Uterus (tissue), 3 donors: ENCODE measurements at regions not wholly inside any gene's neighbourhood (a gene's known extent, or its start where the extent isn't known, plus 50 kb on each side); places are given as distances from the start of the nearest gene placed in this dataset.

Source experiments
- DNase-seq, 2 donors: peaks; one replicate each; pipeline ENCODE4 v3.0.0-alpha.2; 2019 to 2020
- H3K27ac ChIP-seq, 2 donors: fragments of 200-600 bp; sonication (generic); 1 replicate in 1 of 2; 2 replicates in 1 of 2; pipeline ENCODE4 v1.5.1; 2016 to 2018
- H3K27me3 ChIP-seq, 2 donors: fragments of 200-600 bp; sonication (generic); one replicate each; pipeline ENCODE4 v1.5.1; 2018 to 2019; ENCODE audit warnings: control low read depth in 1 of 2
- H3K36me3 ChIP-seq, 2 donors: fragments of 200-600 bp; sonication (generic); one replicate each; pipeline ENCODE4 v1.5.1; 2019; ENCODE audit warnings: control low read depth in 1 of 2
- H3K4me1 ChIP-seq, 2 donors: fragments of 200-600 bp; sonication (generic); one replicate each; pipeline ENCODE4 v1.5.1; 2018 to 2019; ENCODE audit warnings: control low read depth in 1 of 2
- H3K4me3 ChIP-seq, 2 donors: fragments of 200-600 bp; sonication (generic); 1 replicate in 1 of 2; 2 replicates in 1 of 2; pipeline ENCODE4 v1.5.1; 2018 to 2019; ENCODE audit warnings: mild to moderate bottlenecking in 1 of 2
- H3K9me3 ChIP-seq, 2 donors: fragments of 200-600 bp; sonication (generic); one replicate each; pipeline ENCODE4 v1.5.1; 2019; ENCODE audit warnings: control low read depth in 1 of 2
- CTCF ChIP-seq, 4 experiments: fragments of 200-600 bp in 2 of 4; fragments of 450-650 bp in 2 of 4; sonication (generic) in 2 of 4; IDR thresholded peaks; one replicate each; pipeline ENCODE4 v1.5.1; 2016 to 2019; ENCODE audit warnings: antibody characterized with exemption in 4 of 4, mild to moderate bottlenecking in 2 of 4, moderate library complexity in 1 of 4
- POLR2A ChIP-seq, 2 donors: fragments of 450-650 bp; IDR thresholded peaks; one replicate each; pipeline ENCODE4 v1.6.1; 2016; ENCODE audit warnings: antibody characterized with exemption in 2 of 2, mild to moderate bottlenecking in 1 of 2, moderate library complexity in 1 of 2
- intact Hi-C: fragments of 100-400 bp; cut with DNase I; formaldehyde crosslinking; loops from one replicate; pipeline ENCODE4 v1.15.1; 2023; ENCODE audit warnings: low total_unique reads
- donor health status: DM: yes; HTN: yes; CAD: no.

GRCh38 chr18:22789052-22789451 is 144.1 kb upstream of the RBBP8 start:
- no peak for DNase-seq
- intact Hi-C loops, result no loop called here
- Histone ChIP-seq H3K4me3 (no peak overlapping the region), H3K36me3 (no peaks in the 10 kb centered on the region), H3K9me3 (no peaks in the 10 kb centered on the region), H3K27me3 (no peaks in the 10 kb centered on the region), H3K27ac (peak overlapping the region; percentile 30 to 72), H3K4me1 (no peaks in the 10 kb centered on the region)
- no peak for TF ChIP-seq CTCF (IDR thresholded peaks at IDR 0.05)
- no peak for TF ChIP-seq POLR2A (IDR thresholded peaks at IDR 0.05)

DNA sequence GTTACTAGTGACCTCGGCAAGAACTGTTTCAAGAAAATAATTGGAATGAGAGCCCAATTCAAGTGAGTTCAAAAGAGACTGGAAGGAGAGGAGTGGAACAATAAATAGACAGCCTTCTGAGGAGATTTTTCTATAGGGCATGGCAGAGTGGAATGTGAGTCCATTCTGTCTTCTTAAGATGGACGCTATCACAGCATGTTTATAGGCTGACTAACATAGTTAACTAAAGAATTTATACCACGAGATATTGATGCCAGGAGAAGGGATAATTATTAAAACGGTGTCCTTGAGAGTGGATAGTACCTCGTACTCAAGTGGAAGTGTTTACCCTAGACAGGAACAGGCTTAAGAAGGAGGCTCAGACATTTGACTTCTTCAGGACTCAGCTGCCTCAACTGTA is 143.5 kb upstream of the RBBP8 start:
- DNase-seq, result no peak
- Histone ChIP-seq H3K27me3 (no peaks in the 10 kb centered on the region), H3K4me1 (no peaks in the 10 kb centered on the region), H3K9me3 (no peaks in the 10 kb centered on the region), H3K36me3 (no peaks in the 10 kb centered on the region), H3K27ac (peak overlapping the region; percentile 30 to 72), H3K4me3 (no peak overlapping the region)
- TF ChIP-seq CTCF (IDR thresholded peaks at IDR 0.05) (no peak), POLR2A (IDR thresholded peaks at IDR 0.05) (no peak)
- intact Hi-C loops, result no loop called here

DNA sequence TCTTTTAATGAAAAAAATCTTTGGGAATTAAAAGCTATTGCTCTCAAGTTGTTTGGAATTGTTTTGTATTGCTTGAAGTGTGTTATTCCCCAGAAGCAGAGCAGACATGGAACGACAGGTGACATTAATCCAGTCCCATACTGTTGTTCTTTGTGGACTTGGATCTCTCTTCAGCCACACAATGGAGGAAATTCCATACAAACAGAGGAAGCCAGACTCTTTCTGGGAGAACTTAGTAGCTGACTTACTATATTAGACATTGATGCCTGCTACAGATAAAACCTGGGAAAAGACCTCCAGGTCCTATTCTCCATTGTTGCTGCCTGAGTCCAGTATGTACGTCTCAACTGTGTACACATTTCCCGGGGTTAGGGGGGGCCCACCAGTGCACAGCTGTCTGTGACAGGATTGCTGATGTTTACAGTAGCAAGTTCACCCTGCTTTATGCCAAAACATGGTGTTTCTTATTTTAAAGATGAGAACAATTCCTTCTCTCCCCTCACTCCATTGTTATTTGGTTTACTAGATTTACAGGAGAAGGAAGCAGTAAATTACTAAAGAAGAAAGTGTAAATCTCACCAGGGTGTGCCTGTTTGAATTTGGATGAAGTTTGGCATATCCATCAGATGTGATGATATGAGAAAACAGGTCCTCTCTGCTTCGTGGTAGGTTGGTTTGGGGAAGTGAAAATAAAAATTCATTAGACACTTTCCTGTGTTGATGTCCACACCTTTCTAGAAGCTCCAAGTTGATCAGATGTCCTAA is 142.4 kb upstream of the RBBP8 start:
- no peak for DNase-seq
- Histone ChIP-seq H3K4me1 (no peaks in the 10 kb centered on the region), H3K27me3 (no peaks in the 10 kb centered on the region), H3K9me3 (no peaks in the 10 kb centered on the region), H3K36me3 (no peaks in the 10 kb centered on the region), H3K27ac (peak overlapping the region; percentile 48 to 72), H3K4me3 (no peak overlapping the region)
- intact Hi-C loops, result no loop called here
- TF ChIP-seq CTCF (IDR thresholded peaks at IDR 0.05), result no peak
- no peak for TF ChIP-seq POLR2A (IDR thresholded peaks at IDR 0.05)

- H3K4me3 ChIP-seq, result no peak overlapping the region
- H3K27me3 ChIP-seq, result no peaks in the 10 kb centered on the region
- no peaks in the 10 kb centered on the region for H3K9me3 ChIP-seq
- H3K27ac ChIP-seq, result peak overlapping the region; percentile 48 to 72
- no peaks in the 10 kb centered on the region for H3K36me3 ChIP-seq
- H3K4me1 ChIP-seq, result no peaks in the 10 kb centered on the region
- no peak for TF ChIP-seq POLR2A (IDR thresholded peaks at IDR 0.05)
- no peak for TF ChIP-seq CTCF (IDR thresholded peaks at IDR 0.05)
- intact Hi-C loops, result no loop called here
- DNase-seq, result no peak
These were observed 141.9 kb upstream of the RBBP8 start for GRCh38 chr18:22791310-22791610.

DNA sequence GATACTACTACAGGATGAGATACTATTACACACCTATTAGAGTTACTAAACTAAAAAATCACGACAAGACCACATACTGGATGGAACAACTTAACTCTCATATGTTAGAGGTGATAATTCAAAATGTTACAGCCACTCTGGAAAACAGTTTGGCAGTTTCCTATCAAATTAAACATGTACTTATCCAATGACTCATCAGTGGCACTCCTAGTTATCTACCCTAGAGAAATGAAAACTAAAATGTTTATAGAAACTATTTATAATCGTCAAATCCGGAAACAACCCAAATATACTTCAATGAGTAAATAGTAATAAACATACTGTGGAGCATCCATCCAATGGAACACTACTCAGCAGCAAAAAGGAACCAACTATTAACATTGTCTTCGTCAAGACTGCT is 137.0 kb upstream of the RBBP8 start:
- Histone ChIP-seq H3K9me3 (no peaks in the 10 kb centered on the region), H3K4me3 (no peak overlapping the region), H3K27me3 (no peaks in the 10 kb centered on the region), H3K27ac (no peak overlapping the region), H3K4me1 (no peaks in the 10 kb centered on the region), H3K36me3 (no peaks in the 10 kb centered on the region)
- DNase-seq, result no peak
- TF ChIP-seq CTCF (IDR thresholded peaks at IDR 0.05), result no peak
- TF ChIP-seq POLR2A (IDR thresholded peaks at IDR 0.05), result no peak
- intact Hi-C loops, result no loop called here
